GM19351 (cell line): ENCODE measurements at regions not wholly inside any gene's neighbourhood (a gene's known extent, or its start where the extent isn't known, plus 50 kb on each side); places are given as distances from the start of the nearest gene placed in this dataset.

Source experiments
- ATAC-seq: cut with Tn5 transposase; IDR thresholded peaks from one replicate; pipeline ENCODE4 v1.9.1; 2021; ENCODE audit warnings: mild to moderate bottlenecking, moderate library complexity; ENCODE audit not compliant: unreplicated experiment

- no peak for ATAC-seq
Observed at GRCh38 chr2:120986898-120987650, 251.4 kb downstream of the GLI2 start.

- ATAC-seq = no peak
Observed at GRCh38 chr2:120988051-120988699, 252.5 kb downstream of the GLI2 start.

GRCh38 chr2:120988700-120989511 is 253.2 kb downstream of the GLI2 start:
- no peak for ATAC-seq

GRCh38 chr2:120989512-120990441 is 254.1 kb downstream of the GLI2 start:
- ATAC-seq = no peak

- no peak for ATAC-seq
Observed at GRCh38 chr2:120990451-120990871, 254.8 kb downstream of the GLI2 start.

GRCh38 chr2:120991441-120991840 is 255.8 kb downstream of the GLI2 start:
- no peak for ATAC-seq

- ATAC-seq = no peak
Observed at GRCh38 chr2:120992791-120993555, 257.3 kb downstream of the GLI2 start.

- no peak for ATAC-seq
Observed at GRCh38 chr2:120993661-120994060, 258.0 kb downstream of the GLI2 start.

GRCh38 chr2:120994301-120994995 is 258.8 kb downstream of the GLI2 start:
- no peak for ATAC-seq

GRCh38 chr2:120995152-120995551 is 259.5 kb downstream of the GLI2 start:
- ATAC-seq = no peak

- ATAC-seq = no peak
Observed at GRCh38 chr2:120995656-120996190, 260.1 kb downstream of the GLI2 start.

- no peak for ATAC-seq
Observed at GRCh38 chr2:120999377-121000097, 263.9 kb downstream of the GLI2 start.

GRCh38 chr2:121000804-121001203 is 265.1 kb downstream of the GLI2 start:
- ATAC-seq = no peak

GRCh38 chr2:121001641-121002040 is 266.0 kb downstream of the GLI2 start:
- ATAC-seq = no peak

GRCh38 chr2:121002597-121002996 is 266.9 kb downstream of the GLI2 start:
- no peak for ATAC-seq

- no peak for ATAC-seq
Observed at GRCh38 chr2:121003391-121003790, 267.7 kb downstream of the GLI2 start.

- no peak for ATAC-seq
Observed at GRCh38 chr2:121004359-121004758, 268.7 kb downstream of the GLI2 start.

- no peak for ATAC-seq
Observed at GRCh38 chr2:121004950-121005349, 269.3 kb downstream of the GLI2 start.
